Activated naive CD4-positive, alpha-beta T cell treated with anti-CD3 and anti-CD28 coated beads, Interleukin-2, amount 50 U/mL, for 16 hours (primary cell): ENCODE measurements at regions not wholly inside any gene's neighbourhood (a gene's known extent, or its start where the extent isn't known, plus 50 kb on each side); places are given as distances from the start of the nearest gene placed in this dataset.
"Not testable (repeated sequence)": the region's sequence is repeated elsewhere in the genome, so short reads cannot be mapped to it uniquely, and the experiment has no call there.

Experiments used
- DNase-seq: peaks from one replicate; pipeline ENCODE4 v3.0.0-alpha.2; 2020

- DNase-seq = no peak
Measured at GRCh38 chr12:46546634-46547273, 174.2 kb upstream of the SLC38A2 start.

- DNase-seq = not testable (repeated sequence)
Measured at GRCh38 chr12:46543378-46543795, 170.8 kb upstream of the SLC38A2 start.

GRCh38 chr12:46538976-46539375 lies 166.4 kb upstream of the SLC38A2 start:
- DNase-seq = no peak

GRCh38 chr12:46537387-46537955 lies 164.9 kb upstream of the SLC38A2 start:
- DNase-seq = no peak

- DNase-seq = not testable (repeated sequence)
Measured at GRCh38 chr12:46536316-46536715, 163.7 kb upstream of the SLC38A2 start.

GRCh38 chr12:46535907-46536306 lies 163.3 kb upstream of the SLC38A2 start:
- DNase-seq = no peak

GRCh38 chr12:46535376-46535775 lies 162.8 kb upstream of the SLC38A2 start:
- DNase-seq = no peak

GRCh38 chr12:46534327-46534840 lies 161.8 kb upstream of the SLC38A2 start:
- DNase-seq = no peak

GRCh38 chr12:46533723-46534122 lies 161.2 kb upstream of the SLC38A2 start:
- DNase-seq = no peak

- no peak for DNase-seq
Measured at GRCh38 chr12:46531804-46532203, 159.2 kb upstream of the SLC38A2 start.

- DNase-seq = no peak
Measured at GRCh38 chr12:46531059-46531785, 158.6 kb upstream of the SLC38A2 start.

- DNase-seq = no peak
Measured at GRCh38 chr12:46530373-46531056, 157.9 kb upstream of the SLC38A2 start.

GRCh38 chr12:46526233-46526632 lies 153.7 kb upstream of the SLC38A2 start:
- no peak for DNase-seq

- no peak for DNase-seq
Measured at GRCh38 chr12:46524778-46525177, 152.2 kb upstream of the SLC38A2 start.

GRCh38 chr12:46523863-46524770 lies 151.5 kb upstream of the SLC38A2 start:
- DNase-seq = peak; percentile 38

- no peak for DNase-seq
Measured at GRCh38 chr12:46523446-46523845, 150.9 kb upstream of the SLC38A2 start.

GRCh38 chr12:46522071-46522470 lies 149.5 kb upstream of the SLC38A2 start:
- DNase-seq = no peak

- no peak for DNase-seq
Measured at GRCh38 chr12:46521145-46521544, 148.6 kb upstream of the SLC38A2 start.

- no peak for DNase-seq
Measured at GRCh38 chr12:46519407-46519806, 146.8 kb upstream of the SLC38A2 start.

- DNase-seq = no peak
Measured at GRCh38 chr12:46518729-46519128, 146.2 kb upstream of the SLC38A2 start.

- no peak for DNase-seq
Measured at GRCh38 chr12:46518169-46518568, 145.6 kb upstream of the SLC38A2 start.

GRCh38 chr12:46517579-46517962 lies 145.0 kb upstream of the SLC38A2 start:
- no peak for DNase-seq
